Lung (tissue), 11 donors: ENCODE measurements at regions not wholly inside any gene's neighbourhood (a gene's known extent, or its start where the extent isn't known, plus 50 kb on each side); places are given as distances from the start of the nearest gene placed in this dataset.

ENCODE experiments used
- ATAC-seq: fragments of 200-7000 bp; cut with Tn5 transposase; one replicate; pipeline ENCODE4 v1.9.1; 2020; ENCODE audit warnings: moderate number of reproducible peaks; ENCODE audit not compliant: insufficient read depth, low FRiP score
- DNase-seq, 3 donors: peaks; one replicate each; pipeline ENCODE4 v3.0.0-alpha.2; 2013 to 2017
- H3K27ac ChIP-seq, 2 donors: one replicate each; pipeline ENCODE4 v1.5.1; 2013; ENCODE audit warnings: mild to moderate bottlenecking in 2 of 2, moderate library complexity in 2 of 2, control low read depth in 1 of 2, inconsistent platforms in 1 of 2, low read depth in 1 of 2, low read length in 1 of 2
- H3K27me3 ChIP-seq, 3 donors: one replicate each; pipeline ENCODE4 v1.5.1; 2013; ENCODE audit warnings: low read length in 2 of 3; ENCODE audit not compliant: control insufficient read depth in 3 of 3, insufficient read depth in 3 of 3
- H3K36me3 ChIP-seq, 4 donors: one replicate each; pipeline ENCODE4 v1.5.1; 2013; ENCODE audit warnings: low read length in 4 of 4, mild to moderate bottlenecking in 1 of 4, moderate library complexity in 1 of 4; ENCODE audit not compliant: control insufficient read depth in 4 of 4, insufficient read depth in 4 of 4
- H3K4me1 ChIP-seq, 5 donors: one replicate each; pipeline ENCODE4 v1.5.1; 2013; ENCODE audit warnings: low read length in 5 of 5, mild to moderate bottlenecking in 2 of 5, moderate library complexity in 1 of 5; ENCODE audit not compliant: control insufficient read depth in 5 of 5, insufficient read depth in 5 of 5
- H3K4me3 ChIP-seq: one replicate; pipeline ENCODE4 v1.5.1; 2013; ENCODE audit warnings: mild to moderate bottlenecking, control low read depth, moderate library complexity
- H3K9ac ChIP-seq, 2 donors: one replicate each; pipeline ENCODE4 v1.5.1; 2013; ENCODE audit warnings: low read length in 2 of 2, control low read depth in 1 of 2; ENCODE audit not compliant: insufficient read depth in 1 of 2
- H3K9me3 ChIP-seq, 4 donors: one replicate each; pipeline ENCODE4 v1.5.1; 2013; ENCODE audit warnings: low read length in 3 of 4, mild to moderate bottlenecking in 1 of 4, moderate library complexity in 1 of 4; ENCODE audit not compliant: control insufficient read depth in 4 of 4, insufficient read depth in 3 of 4
- CTCF ChIP-seq: IDR thresholded peaks from 2 replicates; pipeline ENCODE4 v1.5.1; 2012; ENCODE audit warnings: mild to moderate bottlenecking; ENCODE audit errors: control extremely low read depth, extremely low read depth
- WGBS, 2 donors: extraction: QIAGEN DNeasy Blood & Tissue Kit; methylation state at CpG; one replicate each; pipeline ENCODE4 v1.1.7; 2013; 5-methylcytosine and 5-hydroxymethylcytosine counted together
- donor health status: control.
- donor health status: control.
- donor health status: Bipolar disorder and iron deficiency.
- donor health status: healthy.
- donor health status: DM: yes; HTN: yes; CAD: no.

- no peaks in the 10 kb centered on the region for H3K36me3 ChIP-seq
- no peak for TF ChIP-seq CTCF
Measured at GRCh38 chr12:81874166-81874565, 115.0 kb upstream of the PPFIA2 start.

GRCh38 chr12:81872400-81872799 lies 113.2 kb upstream of the PPFIA2 start:
- no peaks in the 10 kb centered on the region for H3K27me3 ChIP-seq
- no peaks in the 10 kb centered on the region for H3K4me1 ChIP-seq
- TF ChIP-seq CTCF, result no peak
- H3K4me3 ChIP-seq, result no peak overlapping the region
- no peaks in the 10 kb centered on the region for H3K36me3 ChIP-seq
- 56 to 57% methylated on average over 1 of the region's 1 CpG for WGBS, 2 donors
- H3K27ac ChIP-seq, result no peak overlapping the region
- ATAC-seq (no peak), DNase-seq (no peak)
- H3K9me3 ChIP-seq, result no peaks in the 10 kb centered on the region
- H3K9ac ChIP-seq, result no peak overlapping the region

More at GRCh38 chr12:81874166-81874565, 115.0 kb upstream of the PPFIA2 start:
- Histone ChIP-seq H3K4me1 (no peaks in the 10 kb centered on the region), H3K9me3 (no peaks in the 10 kb centered on the region), H3K27ac (no peak overlapping the region), H3K4me3 (no peak overlapping the region), H3K9ac (no peak overlapping the region), H3K27me3 (no peaks in the 10 kb centered on the region)
- 72 to 88% methylated on average over 4 of the region's 4 CpGs for WGBS, 2 donors
- no peak for DNase-seq
- no peak for ATAC-seq

- Histone ChIP-seq H3K4me1 (no peaks in the 10 kb centered on the region), H3K4me3 (no peak overlapping the region), H3K36me3 (no peaks in the 10 kb centered on the region), H3K27me3 (no peaks in the 10 kb centered on the region), H3K27ac (no peak overlapping the region), H3K9ac (no peak overlapping the region), H3K9me3 (no peaks in the 10 kb centered on the region)
- DNase-seq, result no peak
- 82 to 84% methylated on average over 1 of the region's 1 CpG for WGBS, 2 donors
- no peak for ATAC-seq
- no peak for TF ChIP-seq CTCF
Measured at GRCh38 chr12:81866081-81866480, 106.9 kb upstream of the PPFIA2 start.

GRCh38 chr12:81863406-81863805 lies 104.3 kb upstream of the PPFIA2 start:
- 59 to 79% methylated on average over 1 of the region's 1 CpG for WGBS, 2 donors
- H3K27ac ChIP-seq, result no peak overlapping the region
- H3K27me3 ChIP-seq, result no peaks in the 10 kb centered on the region
- H3K4me1 ChIP-seq, result no peaks in the 10 kb centered on the region
- ATAC-seq, result no peak
- no peaks in the 10 kb centered on the region for H3K9me3 ChIP-seq
- H3K36me3 ChIP-seq, result no peaks in the 10 kb centered on the region
- no peak overlapping the region for H3K9ac ChIP-seq
- no peak for TF ChIP-seq CTCF
- H3K4me3 ChIP-seq, result no peak overlapping the region
- no peak for DNase-seq
